ENCODE measurements at regions not wholly inside any gene's neighbourhood (a gene's known extent, or its start where the extent isn't known, plus 50 kb on each side); places are given as distances from the start of the nearest gene placed in this dataset.

GRCh38 chrX:20420058-20420457 lies 153.3 kb upstream of the RPS6KA3 start:
- no peak for DNase-seq

- DNase-seq, result no peak
Measured at GRCh38 chrX:20418379-20419150, 151.9 kb upstream of the RPS6KA3 start.

GRCh38 chrX:20414762-20415445 lies 148.2 kb upstream of the RPS6KA3 start:
- no peak for DNase-seq

DNA sequence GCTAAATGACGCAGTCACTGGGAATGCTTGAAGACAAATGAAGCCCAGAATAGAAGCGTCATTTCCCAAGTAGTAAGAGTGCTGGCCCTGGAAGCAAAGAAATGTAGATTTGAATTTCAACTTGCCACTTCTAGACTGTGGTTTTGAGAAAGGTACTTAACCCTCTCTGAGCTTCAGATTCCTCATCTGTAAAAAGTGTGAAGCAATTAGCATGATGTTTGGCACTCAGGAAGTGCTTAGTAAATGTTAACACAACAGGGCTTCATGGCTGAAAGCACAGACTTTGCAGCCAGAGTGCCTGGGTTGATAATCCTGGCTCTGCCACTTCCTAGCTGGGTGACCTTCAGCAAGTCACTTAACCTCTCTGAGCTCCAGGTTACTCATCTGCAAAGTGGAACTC lies 147.4 kb upstream of the RPS6KA3 start:
- no peak for DNase-seq

DNA sequence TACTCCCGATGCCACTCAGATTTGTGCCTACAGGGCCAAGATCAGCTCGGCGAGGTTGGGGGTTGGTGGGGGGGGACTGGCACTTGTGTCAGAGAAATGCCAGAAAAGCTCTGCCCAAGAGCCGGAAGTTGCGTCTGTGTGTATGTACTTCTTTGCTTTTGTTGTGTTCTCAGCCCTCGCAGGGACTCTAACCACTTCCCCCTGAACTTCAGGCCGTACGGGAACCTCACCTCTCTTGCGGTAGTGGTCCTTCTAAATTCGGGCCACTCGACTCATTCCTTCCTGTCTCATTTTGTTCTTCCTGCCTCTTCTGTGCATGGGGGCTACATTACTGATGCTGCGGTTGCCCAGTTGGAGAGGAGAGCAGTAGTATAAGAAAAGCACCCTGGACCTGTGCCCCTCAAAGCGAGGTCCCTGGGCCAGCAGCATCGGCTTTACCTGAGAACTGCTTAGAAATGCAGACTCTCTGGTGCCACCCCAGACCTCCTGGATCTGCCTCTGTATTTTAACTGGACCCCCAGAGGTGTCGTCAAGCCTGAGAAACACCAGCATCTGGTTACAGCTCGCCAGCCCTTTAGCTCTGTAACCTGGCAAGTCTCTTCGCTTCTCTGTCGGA lies 146.3 kb upstream of the RPS6KA3 start:
- DNase-seq, result peak in 1 of 2 donors; percentile 16

- DNase-seq, result no peak
Measured at GRCh38 chrX:20410540-20410939, 143.8 kb upstream of the RPS6KA3 start.

DNA sequence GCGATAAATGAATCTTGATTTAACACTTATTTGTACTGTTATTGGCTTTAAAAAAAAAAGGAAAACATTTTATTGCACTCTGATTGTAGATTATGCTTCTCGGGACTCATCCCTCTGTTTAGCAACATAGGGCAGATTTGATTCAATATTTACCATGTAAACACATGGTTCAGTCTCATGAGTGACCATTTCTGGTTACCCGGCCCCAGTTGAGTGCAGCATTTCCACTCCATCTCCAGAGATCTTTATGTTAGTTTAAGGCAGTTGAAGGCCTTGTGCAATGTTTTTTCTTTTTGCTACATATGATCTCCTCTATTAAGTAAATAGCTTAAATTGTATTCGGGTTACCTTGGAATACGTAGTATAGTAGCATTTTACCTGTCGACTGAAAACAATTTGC lies 143.3 kb upstream of the RPS6KA3 start:
- DNase-seq, result no peak

GRCh38 chrX:20402956-20403355 lies 136.2 kb upstream of the RPS6KA3 start:
- no peak for DNase-seq

DNA sequence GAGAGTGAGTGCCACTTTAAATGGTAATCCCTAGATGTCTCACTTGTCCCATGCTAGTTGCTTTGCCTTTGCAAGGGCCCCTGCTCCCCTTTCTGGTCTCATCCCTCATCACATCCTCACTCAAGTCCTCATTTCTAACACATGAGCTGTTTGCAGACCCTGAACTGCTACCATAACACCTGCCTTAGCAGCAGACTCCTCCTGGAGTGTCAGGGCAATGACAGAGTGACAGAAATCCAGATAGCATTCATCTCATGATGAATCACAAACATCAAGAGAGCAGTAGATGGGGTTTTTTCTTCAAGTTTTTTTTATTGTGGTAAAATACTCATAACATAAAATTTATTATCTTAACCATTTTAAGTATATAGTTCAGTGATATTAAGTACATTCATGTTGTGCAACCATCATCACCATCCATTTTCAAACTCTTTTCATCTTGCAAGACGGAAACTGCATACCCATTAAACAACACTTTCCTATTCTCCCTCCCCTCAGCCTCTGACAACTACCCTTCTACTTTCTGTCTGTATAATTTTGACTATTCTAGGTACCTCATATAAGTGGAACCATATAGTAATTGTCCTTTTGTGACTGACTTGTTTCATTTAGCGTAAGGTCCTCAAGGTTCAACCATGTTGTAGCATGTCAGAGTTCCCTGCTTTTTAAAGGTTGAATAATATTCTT lies 133.2 kb upstream of the RPS6KA3 start:
- no peak for DNase-seq

GRCh38 chrX:20397587-20397986 lies 130.9 kb upstream of the RPS6KA3 start:
- DNase-seq, result no peak

DNA sequence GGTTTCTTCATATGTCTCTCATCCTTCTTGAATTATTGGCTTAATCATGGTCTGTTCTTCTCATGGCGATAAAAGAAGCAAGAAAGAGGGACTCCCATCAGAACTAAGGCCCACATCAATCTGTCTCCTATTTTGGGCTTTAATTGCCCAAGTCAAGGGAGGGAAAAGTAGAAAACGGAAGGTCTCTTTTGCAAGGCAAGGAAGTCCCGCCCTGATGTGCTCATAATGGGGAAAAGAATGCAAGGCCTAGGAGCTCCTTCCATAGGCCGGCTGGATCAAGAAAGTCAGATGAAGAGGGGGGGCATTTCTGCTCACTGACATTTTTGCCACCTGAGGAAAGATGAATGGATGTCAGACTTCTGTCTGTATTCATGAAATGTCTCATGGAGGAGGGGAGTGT lies 127.7 kb upstream of the RPS6KA3 start:
- no peak for DNase-seq

DNA sequence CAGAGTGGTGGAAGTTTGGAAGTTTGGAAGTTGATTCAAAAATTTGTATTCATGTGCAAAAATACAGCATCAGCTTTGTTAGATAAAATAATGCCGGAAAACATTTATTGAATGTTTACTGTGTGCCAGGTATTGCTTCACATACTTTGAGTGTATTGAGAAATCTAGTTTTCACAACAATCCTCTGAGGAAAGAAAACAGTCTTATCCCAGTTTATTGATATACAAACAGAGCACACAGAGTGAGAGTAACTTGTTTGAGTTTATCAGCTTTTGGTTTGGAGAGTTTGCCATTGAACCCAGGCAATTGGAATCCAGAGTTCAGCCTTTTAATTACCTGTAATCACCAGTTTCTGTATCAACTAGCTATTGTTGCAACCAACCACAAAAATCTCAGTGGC lies 127.2 kb upstream of the RPS6KA3 start:
- no peak for DNase-seq

DNA sequence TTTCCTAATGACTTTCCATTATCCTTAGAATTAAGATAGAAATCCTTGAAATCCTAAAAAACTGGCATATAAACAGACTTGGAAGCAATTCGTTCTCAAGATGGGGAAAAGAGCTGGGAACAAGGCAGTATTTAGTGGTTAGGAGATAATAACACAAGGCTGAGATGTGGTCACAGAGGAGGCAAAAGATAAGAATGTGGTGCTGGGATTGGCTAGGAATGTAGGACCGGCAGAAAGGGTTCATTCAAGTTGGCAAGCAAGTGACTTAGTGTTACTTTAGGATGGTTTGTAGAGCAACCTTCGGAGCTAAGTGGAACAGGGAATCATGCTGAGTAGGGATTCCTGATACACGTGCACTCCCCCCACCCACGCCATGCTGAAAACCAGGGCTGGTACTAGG lies 121.9 kb upstream of the RPS6KA3 start:
- DNase-seq, result no peak

GRCh38 chrX:20383477-20383876 lies 116.8 kb upstream of the RPS6KA3 start:
- DNase-seq, result no peak

GRCh38 chrX:20382518-20383297 lies 116.0 kb upstream of the RPS6KA3 start:
- peak in 1 of 2 donors; percentile 20 for DNase-seq

- no peak for DNase-seq
Measured at GRCh38 chrX:20382082-20382481, 115.4 kb upstream of the RPS6KA3 start.

- peak in 1 of 2 donors; percentile 10 for DNase-seq
Measured at GRCh38 chrX:20378233-20378920, 111.7 kb upstream of the RPS6KA3 start.

GRCh38 chrX:20374900-20375438 lies 108.3 kb upstream of the RPS6KA3 start:
- no peak for DNase-seq

GRCh38 chrX:20374450-20374849 lies 107.7 kb upstream of the RPS6KA3 start:
- DNase-seq, result no peak

GRCh38 chrX:20373063-20373462 lies 106.4 kb upstream of the RPS6KA3 start:
- DNase-seq, result no peak

DNA sequence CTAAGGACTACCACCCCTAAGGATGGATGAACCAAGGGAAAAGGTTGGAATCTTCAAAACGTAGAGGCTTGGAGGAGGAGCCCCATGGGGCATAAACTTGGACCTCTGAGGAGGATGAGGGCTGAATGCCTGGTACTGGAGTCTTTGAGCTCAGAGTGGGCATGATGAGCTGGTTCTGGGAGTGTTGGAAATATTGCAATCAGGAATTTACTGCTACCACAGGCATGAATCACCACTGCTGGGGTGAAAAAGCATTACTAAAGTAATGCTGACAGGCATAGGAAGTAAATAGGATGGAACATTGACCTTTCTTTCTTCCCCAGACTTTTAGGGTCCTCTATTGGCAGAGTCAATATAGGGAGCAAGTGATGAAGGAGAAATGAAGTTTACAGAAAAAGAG lies 105.8 kb upstream of the RPS6KA3 start:
- no peak for DNase-seq

GRCh38 chrX:20369468-20369867 lies 102.8 kb upstream of the RPS6KA3 start:
- DNase-seq, result no peak
